Liver (tissue), 7 donors: ENCODE measurements at regions not wholly inside any gene's neighbourhood (a gene's known extent, or its start where the extent isn't known, plus 50 kb on each side); places are given as distances from the start of the nearest gene placed in this dataset.

ENCODE experiments used
- DNase-seq: peaks from one replicate; pipeline ENCODE4 v3.0.0-alpha.2; 2017; ENCODE audit warnings: low spot score
- H3K27ac ChIP-seq, 2 donors: one replicate each; pipeline ENCODE4 v1.7.0; 2013; ENCODE audit warnings: inconsistent platforms in 2 of 2, low read length in 2 of 2, control low read depth in 1 of 2, low read depth in 1 of 2, mild to moderate bottlenecking in 1 of 2
- H3K27me3 ChIP-seq, 4 donors: one replicate each; pipeline versions ENCODE4 v1.6.1 to v1.7.0; 2013; ENCODE audit warnings: low read length in 3 of 4, inconsistent platforms in 1 of 4, mild to moderate bottlenecking in 1 of 4, moderate library complexity in 1 of 4; ENCODE audit not compliant: control insufficient read depth in 4 of 4, insufficient read depth in 4 of 4
- H3K36me3 ChIP-seq, 4 donors: one replicate each; pipeline versions ENCODE4 v1.6.1 to v1.7.0; 2013; ENCODE audit warnings: low read length in 3 of 4, mild to moderate bottlenecking in 3 of 4, low read depth in 1 of 4, moderate library complexity in 1 of 4; ENCODE audit not compliant: control insufficient read depth in 4 of 4, insufficient read depth in 3 of 4
- H3K4me1 ChIP-seq, 4 donors: one replicate each; pipeline versions ENCODE4 v1.6.1 to v1.7.0; 2013; ENCODE audit warnings: low read length in 3 of 4, mild to moderate bottlenecking in 3 of 4, moderate library complexity in 1 of 4; ENCODE audit not compliant: control insufficient read depth in 4 of 4, insufficient read depth in 4 of 4
- H3K4me3 ChIP-seq, 3 donors: one replicate each; pipeline versions ENCODE4 v1.6.1 to v1.7.0; 2013; ENCODE audit warnings: low read length in 3 of 3, control low read depth in 1 of 3, low read depth in 1 of 3, mild to moderate bottlenecking in 1 of 3
- H3K9ac ChIP-seq, 2 donors: one replicate each; pipeline ENCODE4 v1.7.0; 2013; ENCODE audit warnings: low read length in 2 of 2, mild to moderate bottlenecking in 2 of 2, moderate library complexity in 2 of 2, control low read depth in 1 of 2, low read depth in 1 of 2
- H3K9me3 ChIP-seq, 4 donors: one replicate each; pipeline versions ENCODE4 v1.6.1 to v1.7.0; 2013; ENCODE audit warnings: low read length in 3 of 4; ENCODE audit not compliant: control insufficient read depth in 4 of 4
- ATF3 ChIP-seq: IDR thresholded peaks from 2 replicates; pipeline ENCODE4 v1.6.1; 2016; ENCODE audit warnings: antibody characterized with exemption
- EGR1 ChIP-seq, 2 donors: IDR thresholded peaks; 2 replicates each; pipeline ENCODE4 v1.6.1; 2016 to 2018; ENCODE audit warnings: antibody characterized with exemption in 2 of 2, low read depth in 2 of 2
- FOXA2 ChIP-seq: IDR thresholded peaks from 2 replicates; pipeline ENCODE4 v1.6.1; 2016; ENCODE audit warnings: antibody characterized with exemption
- GABPA ChIP-seq, 2 donors: IDR thresholded peaks in 1 of 2; conservative IDR thresholded peaks in 1 of 2; 2 replicates each; pipeline ENCODE4 v1.6.1; 2016; ENCODE audit warnings: antibody characterized with exemption in 2 of 2, mild to moderate bottlenecking in 1 of 2, moderate library complexity in 1 of 2
- HNF4A ChIP-seq, 2 donors: conservative IDR thresholded peaks; 2 replicates each; pipeline ENCODE4 v1.6.1; 2016; ENCODE audit warnings: antibody characterized with exemption in 2 of 2, mild to moderate bottlenecking in 2 of 2
- HNF4G ChIP-seq: IDR thresholded peaks from 2 replicates; pipeline ENCODE4 v1.6.1; 2016; ENCODE audit warnings: antibody characterized with exemption
- NR2F2 ChIP-seq: IDR thresholded peaks from 2 replicates; pipeline ENCODE4 v1.6.1; 2016; ENCODE audit warnings: antibody characterized with exemption
- RAD21 ChIP-seq, 2 donors: IDR thresholded peaks; 2 replicates each; pipeline ENCODE4 v1.6.1; 2016; ENCODE audit warnings: antibody characterized with exemption in 2 of 2, mild to moderate bottlenecking in 2 of 2
- RXRA ChIP-seq, 2 donors: IDR thresholded peaks; 2 replicates each; pipeline ENCODE4 v1.6.1; 2017 to 2018; ENCODE audit warnings: antibody characterized with exemption in 2 of 2, mild to moderate bottlenecking in 1 of 2
- SP1 ChIP-seq: IDR thresholded peaks from 2 replicates; pipeline ENCODE4 v1.6.1; 2018; ENCODE audit warnings: antibody characterized with exemption, mild to moderate bottlenecking
- TAF1 ChIP-seq: conservative IDR thresholded peaks from 2 replicates; pipeline ENCODE4 v1.6.1; 2016; ENCODE audit warnings: antibody characterized with exemption, mild to moderate bottlenecking
- YY1 ChIP-seq: IDR thresholded peaks from 2 replicates; pipeline ENCODE4 v1.6.1; 2016; ENCODE audit warnings: antibody characterized with exemption, mild to moderate bottlenecking
- WGBS: extraction: QIAGEN DNeasy Blood & Tissue Kit; methylation state at CpG from one replicate; pipeline ENCODE4 v1.1.7; 2013; 5-methylcytosine and 5-hydroxymethylcytosine counted together
- TF ChIP-seq, protein P1 (sequence below): IDR thresholded peaks from 2 replicates; pipeline ENCODE4 v1.6.1; 2016; ENCODE audit warnings: antibody characterized with exemption
- TF ChIP-seq, protein P2 (sequence below): IDR thresholded peaks from 2 replicates; pipeline ENCODE4 v1.6.1; 2016; ENCODE audit warnings: antibody characterized with exemption, mild to moderate bottlenecking
- donor health status: healthy.
- donor health status: healthy.
- donor health status: healthy.
- donor health status: healthy.

GRCh38 chr9:107397076-107398044 lies 92.2 kb downstream of the KLF4 start:
- Histone ChIP-seq H3K27me3 (no peaks in the 10 kb centered on the region), H3K4me1 (peaks cover 0 to 3% (median 1%) of the 10 kb centered on the region in 4 donors), H3K4me3 (no peak overlapping the region), H3K36me3 (no peaks in the 10 kb centered on the region), H3K27ac (no peak overlapping the region), H3K9ac (no peak overlapping the region), H3K9me3 (no peaks in the 10 kb centered on the region)
- no peak for DNase-seq
- TF ChIP-seq YY1 (peak; percentile 25), HNF4A (conservative IDR thresholded peaks at IDR 0.05) (peak in 1 of 2 donors; percentile 48), RXRA (IDR thresholded peaks at IDR 0.05) (peak in 1 of 2 donors; percentile 39), EGR1 (IDR thresholded peaks at IDR 0.05; ENCODE audit: low read depth in 2 of 2) (no peak)
- TF ChIP-seq, protein P1, sequence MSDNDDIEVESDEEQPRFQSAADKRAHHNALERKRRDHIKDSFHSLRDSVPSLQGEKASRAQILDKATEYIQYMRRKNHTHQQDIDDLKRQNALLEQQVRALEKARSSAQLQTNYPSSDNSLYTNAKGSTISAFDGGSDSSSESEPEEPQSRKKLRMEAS, result no peak
- WGBS, result 75% methylated on average over 12 of the region's 12 CpGs

DNA sequence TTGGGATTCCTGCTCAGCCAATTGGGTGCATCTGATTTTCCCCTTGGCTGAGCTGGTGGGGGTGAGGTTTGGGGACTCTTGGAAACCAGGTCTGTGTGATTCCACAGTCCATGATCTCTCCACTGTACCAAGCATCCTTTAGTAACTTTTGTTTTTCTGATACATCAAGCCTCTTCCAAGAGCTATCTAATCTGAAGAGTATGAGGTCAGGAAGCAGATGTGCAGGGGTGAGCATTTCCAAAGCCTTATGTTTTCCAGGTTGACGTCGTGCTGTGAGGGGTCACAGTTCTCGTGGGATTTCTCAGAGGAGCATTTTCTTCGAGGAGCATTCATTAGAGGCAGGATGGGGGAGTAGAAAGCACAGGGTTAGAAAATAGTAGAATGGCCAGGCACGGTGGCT lies 95.3 kb downstream of the KLF4 start:
- no peaks in the 10 kb centered on the region for H3K36me3 ChIP-seq
- TF ChIP-seq RXRA (IDR thresholded peaks at IDR 0.05) (no peak), SP1 (no peak), FOXA2 (no peak), TAF1 (no peak), HNF4G (no peak), HNF4A (conservative IDR thresholded peaks at IDR 0.05) (no peak), RAD21 (IDR thresholded peaks at IDR 0.05) (no peak), EGR1 (IDR thresholded peaks at IDR 0.05; ENCODE audit: low read depth in 2 of 2) (no peak), NR2F2 (no peak), GABPA (IDR thresholded peaks at IDR 0.05 in 1 of 2, conservative IDR thresholded peaks at IDR 0.05 in 1 of 2) (no peak), ATF3 (no peak)
- TF ChIP-seq, protein P2, sequence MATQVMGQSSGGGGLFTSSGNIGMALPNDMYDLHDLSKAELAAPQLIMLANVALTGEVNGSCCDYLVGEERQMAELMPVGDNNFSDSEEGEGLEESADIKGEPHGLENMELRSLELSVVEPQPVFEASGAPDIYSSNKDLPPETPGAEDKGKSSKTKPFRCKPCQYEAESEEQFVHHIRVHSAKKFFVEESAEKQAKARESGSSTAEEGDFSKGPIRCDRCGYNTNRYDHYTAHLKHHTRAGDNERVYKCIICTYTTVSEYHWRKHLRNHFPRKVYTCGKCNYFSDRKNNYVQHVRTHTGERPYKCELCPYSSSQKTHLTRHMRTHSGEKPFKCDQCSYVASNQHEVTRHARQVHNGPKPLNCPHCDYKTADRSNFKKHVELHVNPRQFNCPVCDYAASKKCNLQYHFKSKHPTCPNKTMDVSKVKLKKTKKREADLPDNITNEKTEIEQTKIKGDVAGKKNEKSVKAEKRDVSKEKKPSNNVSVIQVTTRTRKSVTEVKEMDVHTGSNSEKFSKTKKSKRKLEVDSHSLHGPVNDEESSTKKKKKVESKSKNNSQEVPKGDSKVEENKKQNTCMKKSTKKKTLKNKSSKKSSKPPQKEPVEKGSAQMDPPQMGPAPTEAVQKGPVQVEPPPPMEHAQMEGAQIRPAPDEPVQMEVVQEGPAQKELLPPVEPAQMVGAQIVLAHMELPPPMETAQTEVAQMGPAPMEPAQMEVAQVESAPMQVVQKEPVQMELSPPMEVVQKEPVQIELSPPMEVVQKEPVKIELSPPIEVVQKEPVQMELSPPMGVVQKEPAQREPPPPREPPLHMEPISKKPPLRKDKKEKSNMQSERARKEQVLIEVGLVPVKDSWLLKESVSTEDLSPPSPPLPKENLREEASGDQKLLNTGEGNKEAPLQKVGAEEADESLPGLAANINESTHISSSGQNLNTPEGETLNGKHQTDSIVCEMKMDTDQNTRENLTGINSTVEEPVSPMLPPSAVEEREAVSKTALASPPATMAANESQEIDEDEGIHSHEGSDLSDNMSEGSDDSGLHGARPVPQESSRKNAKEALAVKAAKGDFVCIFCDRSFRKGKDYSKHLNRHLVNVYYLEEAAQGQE, result no peak
- TF ChIP-seq, protein P1, result no peak
- no peaks in the 10 kb centered on the region for H3K27me3 ChIP-seq
- no peaks in the 10 kb centered on the region for H3K9me3 ChIP-seq
- H3K4me3 ChIP-seq, result no peak overlapping the region
- peaks cover 0 to 11% (median 3%) of the 10 kb centered on the region in 4 donors for H3K4me1 ChIP-seq
- no peak overlapping the region for H3K27ac ChIP-seq
- WGBS, result 67% methylated on average over 5 of the region's 5 CpGs
- DNase-seq, result no peak
- H3K9ac ChIP-seq, result no peak overlapping the region
